Thyroid gland (tissue), 4 donors: ENCODE measurements at regions not wholly inside any gene's neighbourhood (a gene's known extent, or its start where the extent isn't known, plus 50 kb on each side); places are given as distances from the start of the nearest gene placed in this dataset.

ENCODE experiments used
- DNase-seq, 2 donors: peaks; one replicate each; pipeline ENCODE4 v3.0.0-alpha.2; 2019
- H3K27ac ChIP-seq, 3 donors: fragments of 200-600 bp; sonication (generic); 1 replicate in 2 of 3; 2 replicates in 1 of 3; pipeline ENCODE4 v1.5.1; 2016 to 2019; ENCODE audit warnings: mild to moderate bottlenecking in 1 of 3, moderate library complexity in 1 of 3
- H3K27me3 ChIP-seq: fragments of 200-600 bp; sonication (generic); one replicate; pipeline ENCODE4 v1.5.1; 2019
- H3K36me3 ChIP-seq, 2 donors: fragments of 200-600 bp; sonication (generic); one replicate each; pipeline ENCODE4 v1.5.1; 2016 to 2019
- H3K4me1 ChIP-seq, 2 donors: fragments of 200-600 bp; sonication (generic); one replicate each; pipeline ENCODE4 v1.5.1; 2017 to 2019
- H3K4me3 ChIP-seq, 3 donors: fragments of 200-600 bp; sonication (generic); replicated peaks in 1 of 3; 1 replicate in 2 of 3; 2 replicates in 1 of 3; pipeline ENCODE4 v1.5.1; 2016; ENCODE audit warnings: mild to moderate bottlenecking in 1 of 3
- H3K9me3 ChIP-seq: fragments of 200-600 bp; sonication (generic); one replicate; pipeline ENCODE4 v1.5.1; 2017
- CTCF ChIP-seq, 6 experiments: fragments of 200-600 bp in 3 of 6; fragments of 450-650 bp in 3 of 6; sonication (generic) in 3 of 6; IDR thresholded peaks; one replicate each; pipeline ENCODE4 v1.5.1; 2016 to 2019; ENCODE audit warnings: antibody characterized with exemption in 6 of 6, mild to moderate bottlenecking in 2 of 6, inconsistent platforms in 1 of 6, moderate library complexity in 1 of 6
- POLR2A ChIP-seq, 2 donors: fragments of 450-650 bp; IDR thresholded peaks; one replicate each; pipeline ENCODE4 v1.6.1; 2017; ENCODE audit warnings: antibody characterized with exemption in 2 of 2, mild to moderate bottlenecking in 2 of 2, moderate library complexity in 1 of 2
- WGBS, 2 donors: methylation state at CpG; one replicate each; pipeline ENCODE4 v1.1.5; 2017; 5-methylcytosine and 5-hydroxymethylcytosine counted together
- intact Hi-C: fragments of 100-400 bp; cut with DNase I; formaldehyde crosslinking; loops from one replicate; pipeline ENCODE4 v1.15.1; 2023

GRCh38 chr1:18539171-18539570 is 58.4 kb downstream of the KLHDC7A start:
- no peaks in the 10 kb centered on the region for H3K36me3 ChIP-seq
- 34 to 40% methylated on average over 4 of the region's 4 CpGs for WGBS, 2 donors
- no peaks in the 10 kb centered on the region for H3K27me3 ChIP-seq
- no peak overlapping the region for H3K4me3 ChIP-seq
- intact Hi-C loops, result no loop called here
- H3K27ac ChIP-seq, result no peak overlapping the region
- TF ChIP-seq POLR2A (IDR thresholded peaks at IDR 0.05) (no peak), CTCF (IDR thresholded peaks at IDR 0.05) (no peak)
- no peaks in the 10 kb centered on the region for H3K9me3 ChIP-seq
- peak; percentile 92 to 96 for DNase-seq
- no peaks in the 10 kb centered on the region for H3K4me1 ChIP-seq

- H3K4me3 ChIP-seq, result no peak overlapping the region
- H3K36me3 ChIP-seq, result no peaks in the 10 kb centered on the region
- H3K27ac ChIP-seq, result no peak overlapping the region
- H3K27me3 ChIP-seq, result no peaks in the 10 kb centered on the region
- 94 to 95% methylated on average over 2 to 3 of the region's 3 CpGs for WGBS, 2 donors
- no peak for TF ChIP-seq CTCF (IDR thresholded peaks at IDR 0.05)
- TF ChIP-seq POLR2A (IDR thresholded peaks at IDR 0.05), result no peak
- no peak for DNase-seq
- intact Hi-C loops, result no loop called here
- H3K9me3 ChIP-seq, result no peaks in the 10 kb centered on the region
- H3K4me1 ChIP-seq, result no peaks in the 10 kb centered on the region
Observed at GRCh38 chr1:18540136-18540765, 59.5 kb downstream of the KLHDC7A start.

- intact Hi-C loops, result no loop called here
- no peak for DNase-seq
- Histone ChIP-seq H3K27ac (no peak overlapping the region), H3K27me3 (no peaks in the 10 kb centered on the region), H3K4me3 (no peak overlapping the region), H3K9me3 (no peaks in the 10 kb centered on the region), H3K36me3 (no peaks in the 10 kb centered on the region), H3K4me1 (no peaks in the 10 kb centered on the region)
- TF ChIP-seq POLR2A (IDR thresholded peaks at IDR 0.05), result no peak
- TF ChIP-seq CTCF (IDR thresholded peaks at IDR 0.05), result no peak
- WGBS, 2 donors, result 89 to 96% methylated on average over 9 of the region's 9 CpGs
Observed at GRCh38 chr1:18541046-18541795, 60.5 kb downstream of the KLHDC7A start.

- Histone ChIP-seq H3K9me3 (no peaks in the 10 kb centered on the region), H3K4me3 (no peak overlapping the region), H3K27me3 (no peaks in the 10 kb centered on the region), H3K36me3 (no peaks in the 10 kb centered on the region), H3K4me1 (no peaks in the 10 kb centered on the region), H3K27ac (no peak overlapping the region)
- no peak for TF ChIP-seq CTCF (IDR thresholded peaks at IDR 0.05)
- no peak for DNase-seq
- intact Hi-C loops, result no loop called here
- WGBS, 2 donors, result 32 to 42% methylated on average over 8 of the region's 8 CpGs
Observed at GRCh38 chr1:18542351-18542750, 61.6 kb downstream of the KLHDC7A start.

GRCh38 chr1:18546026-18546425 is 65.3 kb downstream of the KLHDC7A start:
- H3K4me3 ChIP-seq, result no peak overlapping the region
- 41 to 55% methylated on average over 8 of the region's 8 CpGs for WGBS, 2 donors
- H3K9me3 ChIP-seq, result no peaks in the 10 kb centered on the region
- no peaks in the 10 kb centered on the region for H3K36me3 ChIP-seq
- no peak overlapping the region for H3K27ac ChIP-seq
- intact Hi-C loops, result no loop called here
- no peaks in the 10 kb centered on the region for H3K27me3 ChIP-seq
- TF ChIP-seq CTCF (IDR thresholded peaks at IDR 0.05) (no peak), POLR2A (IDR thresholded peaks at IDR 0.05) (no peak)
- DNase-seq, result no peak
- H3K4me1 ChIP-seq, result no peaks in the 10 kb centered on the region
